ENCODE measurements at regions not wholly inside any gene's neighbourhood (a gene's known extent, or its start where the extent isn't known, plus 50 kb on each side); places are given as distances from the start of the nearest gene placed in this dataset.

- no peak overlapping the region for H2AFZ ChIP-seq (ENCODE audit: low read length)
- no peaks in the 10 kb centered on the region for H3K27me3 ChIP-seq (ENCODE audit: control insufficient read depth, insufficient read depth, low read length)
- H3K4me2 ChIP-seq (ENCODE audit: extremely low read depth, insufficient read depth, low read length), result no peak overlapping the region
- no peaks in the 10 kb centered on the region for H3K36me3 ChIP-seq (ENCODE audit: control insufficient read depth, insufficient read depth, low read length)
- no peaks in the 10 kb centered on the region for H3K9me3 ChIP-seq (ENCODE audit: control insufficient read depth, insufficient read depth, low read depth, low read length)
- H3K79me2 ChIP-seq (ENCODE audit: control insufficient read depth, insufficient read depth, low read length), result no peaks in the 10 kb centered on the region
- H4K20me1 ChIP-seq (ENCODE audit: control insufficient read depth, extremely low read depth, insufficient read depth, low read length), result no peaks in the 10 kb centered on the region
- TF ChIP-seq CTCF (conservative IDR thresholded peaks at IDR 0.05 in 1 of 2, IDR thresholded peaks at IDR 0.05 in 1 of 2; ENCODE audit: low read depth in 1 of 2, low read length in 2 of 2), result no peak
- no peak for TF ChIP-seq EZH2 (IDR thresholded peaks at IDR 0.05; ENCODE audit: low read length, missing control alignments)
- no peak overlapping the region for H3K27ac ChIP-seq (ENCODE audit: insufficient read depth, low read length)
- DNase-seq (ENCODE audit: low read depth in 2 of 2), result no peak
- no peaks in the 10 kb centered on the region for H3K4me1 ChIP-seq (ENCODE audit: control insufficient read depth, extremely low read depth, insufficient read depth, low read length)
- H3K4me3 ChIP-seq (replicated peaks in 1 of 4; ENCODE audit: control extremely low read depth in 1 of 4, insufficient read depth in 1 of 4, low read depth in 3 of 4, low read length in 4 of 4), result no peak overlapping the region
- H3K9ac ChIP-seq (ENCODE audit: insufficient read depth, low read length), result no peak overlapping the region
These were observed 67.7 kb upstream of the DRGX start for GRCh38 chr10:49463605-49464004.

GRCh38 chr10:49458869-49459268 lies 63.0 kb upstream of the DRGX start:
- Histone ChIP-seq H3K9ac (ENCODE audit: insufficient read depth, low read length) (no peak overlapping the region), H2AFZ (ENCODE audit: low read length) (no peak overlapping the region), H3K79me2 (ENCODE audit: control insufficient read depth, insufficient read depth, low read length) (no peaks in the 10 kb centered on the region), H3K9me3 (ENCODE audit: control insufficient read depth, insufficient read depth, low read depth, low read length) (no peaks in the 10 kb centered on the region), H3K4me1 (ENCODE audit: control insufficient read depth, extremely low read depth, insufficient read depth, low read length) (no peaks in the 10 kb centered on the region), H3K4me2 (ENCODE audit: extremely low read depth, insufficient read depth, low read length) (no peak overlapping the region), H3K27ac (ENCODE audit: insufficient read depth, low read length) (no peak overlapping the region), H3K36me3 (ENCODE audit: control insufficient read depth, insufficient read depth, low read length) (no peaks in the 10 kb centered on the region), H4K20me1 (ENCODE audit: control insufficient read depth, extremely low read depth, insufficient read depth, low read length) (no peaks in the 10 kb centered on the region), H3K4me3 (replicated peaks in 1 of 4; ENCODE audit: control extremely low read depth in 1 of 4, insufficient read depth in 1 of 4, low read depth in 3 of 4, low read length in 4 of 4) (no peak overlapping the region), H3K27me3 (ENCODE audit: control insufficient read depth, insufficient read depth, low read length) (no peaks in the 10 kb centered on the region)
- no peak for DNase-seq (ENCODE audit: low read depth in 2 of 2)
- TF ChIP-seq EZH2 (IDR thresholded peaks at IDR 0.05; ENCODE audit: low read length, missing control alignments) (no peak), CTCF (conservative IDR thresholded peaks at IDR 0.05 in 1 of 2, IDR thresholded peaks at IDR 0.05 in 1 of 2; ENCODE audit: low read depth in 1 of 2, low read length in 2 of 2) (no peak)

GRCh38 chr10:49457686-49458085 lies 61.8 kb upstream of the DRGX start:
- no peak overlapping the region for H3K9ac ChIP-seq (ENCODE audit: insufficient read depth, low read length)
- H3K27me3 ChIP-seq (ENCODE audit: control insufficient read depth, insufficient read depth, low read length), result no peaks in the 10 kb centered on the region
- no peaks in the 10 kb centered on the region for H3K4me1 ChIP-seq (ENCODE audit: control insufficient read depth, extremely low read depth, insufficient read depth, low read length)
- no peak overlapping the region for H3K4me2 ChIP-seq (ENCODE audit: extremely low read depth, insufficient read depth, low read length)
- no peak overlapping the region for H3K4me3 ChIP-seq (replicated peaks in 1 of 4; ENCODE audit: control extremely low read depth in 1 of 4, insufficient read depth in 1 of 4, low read depth in 3 of 4, low read length in 4 of 4)
- TF ChIP-seq CTCF (conservative IDR thresholded peaks at IDR 0.05 in 1 of 2, IDR thresholded peaks at IDR 0.05 in 1 of 2; ENCODE audit: low read depth in 1 of 2, low read length in 2 of 2) (no peak), EZH2 (IDR thresholded peaks at IDR 0.05; ENCODE audit: low read length, missing control alignments) (no peak)
- no peak overlapping the region for H2AFZ ChIP-seq (ENCODE audit: low read length)
- no peaks in the 10 kb centered on the region for H3K36me3 ChIP-seq (ENCODE audit: control insufficient read depth, insufficient read depth, low read length)
- no peaks in the 10 kb centered on the region for H3K9me3 ChIP-seq (ENCODE audit: control insufficient read depth, insufficient read depth, low read depth, low read length)
- no peak overlapping the region for H3K27ac ChIP-seq (ENCODE audit: insufficient read depth, low read length)
- no peaks in the 10 kb centered on the region for H3K79me2 ChIP-seq (ENCODE audit: control insufficient read depth, insufficient read depth, low read length)
- DNase-seq (ENCODE audit: low read depth in 2 of 2), result peak; percentile 30 to 49
- no peaks in the 10 kb centered on the region for H4K20me1 ChIP-seq (ENCODE audit: control insufficient read depth, extremely low read depth, insufficient read depth, low read length)

All from fibroblast of lung (primary cell).